ENCODE measurements at regions not wholly inside any gene's neighbourhood (a gene's known extent, or its start where the extent isn't known, plus 50 kb on each side); places are given as distances from the start of the nearest gene placed in this dataset.
"Not testable (repeated sequence)": the region's sequence is repeated elsewhere in the genome, so short reads cannot be mapped to it uniquely, and the experiment has no call there.

- DNase-seq (ENCODE audit: low read depth, low spot score) = no peak
These were observed 267.3 kb downstream of the ANAPC1 start for GRCh38 chr2:111616651-111617218.

- no peak for DNase-seq (ENCODE audit: low read depth, low spot score)
These were observed 266.4 kb downstream of the ANAPC1 start for GRCh38 chr2:111617299-111618225.

- no peak for DNase-seq (ENCODE audit: low read depth, low spot score)
These were observed 265.6 kb downstream of the ANAPC1 start for GRCh38 chr2:111618226-111618977.

GRCh38 chr2:111618978-111619902 lies 264.8 kb downstream of the ANAPC1 start:
- DNase-seq (ENCODE audit: low read depth, low spot score) = no peak

- no peak for DNase-seq (ENCODE audit: low read depth, low spot score)
These were observed 263.7 kb downstream of the ANAPC1 start for GRCh38 chr2:111620281-111620680.

GRCh38 chr2:111622859-111623258 lies 261.1 kb downstream of the ANAPC1 start:
- DNase-seq (ENCODE audit: low read depth, low spot score) = no peak

GRCh38 chr2:111623380-111623779 lies 260.6 kb downstream of the ANAPC1 start:
- no peak for DNase-seq (ENCODE audit: low read depth, low spot score)

- DNase-seq (ENCODE audit: low read depth, low spot score) = no peak
These were observed 259.4 kb downstream of the ANAPC1 start for GRCh38 chr2:111624411-111625156.

GRCh38 chr2:111625157-111625537 lies 258.8 kb downstream of the ANAPC1 start:
- DNase-seq (ENCODE audit: low read depth, low spot score) = not testable (repeated sequence)

- DNase-seq (ENCODE audit: low read depth, low spot score) = no peak
These were observed 257.7 kb downstream of the ANAPC1 start for GRCh38 chr2:111626037-111626864.

- DNase-seq (ENCODE audit: low read depth, low spot score) = no peak
These were observed 257.2 kb downstream of the ANAPC1 start for GRCh38 chr2:111626865-111627163.

GRCh38 chr2:111627256-111627655 lies 256.7 kb downstream of the ANAPC1 start:
- no peak for DNase-seq (ENCODE audit: low read depth, low spot score)

- no peak for DNase-seq (ENCODE audit: low read depth, low spot score)
These were observed 255.8 kb downstream of the ANAPC1 start for GRCh38 chr2:111628221-111628620.

- DNase-seq (ENCODE audit: low read depth, low spot score) = no peak
These were observed 254.0 kb downstream of the ANAPC1 start for GRCh38 chr2:111629983-111630382.

- no peak for DNase-seq (ENCODE audit: low read depth, low spot score)
These were observed 251.3 kb downstream of the ANAPC1 start for GRCh38 chr2:111632661-111633060.

GRCh38 chr2:111633189-111633588 lies 250.8 kb downstream of the ANAPC1 start:
- DNase-seq (ENCODE audit: low read depth, low spot score) = no peak

- DNase-seq (ENCODE audit: low read depth, low spot score) = no peak
These were observed 250.3 kb downstream of the ANAPC1 start for GRCh38 chr2:111633643-111634042.

GRCh38 chr2:111634050-111634794 lies 249.8 kb downstream of the ANAPC1 start:
- DNase-seq (ENCODE audit: low read depth, low spot score) = no peak

- no peak for DNase-seq (ENCODE audit: low read depth, low spot score)
These were observed 248.9 kb downstream of the ANAPC1 start for GRCh38 chr2:111634995-111635538.
